Astrocyte (in vitro differentiated cells and primary cell): ENCODE measurements at regions not wholly inside any gene's neighbourhood (a gene's known extent, or its start where the extent isn't known, plus 50 kb on each side); places are given as distances from the start of the nearest gene placed in this dataset.

Experiments
- DNase-seq: peaks from one replicate; pipeline ENCODE4 v3.0.0-alpha.2; 2010; ENCODE audit warnings: low read depth
- FAIRE-seq: peaks from 2 replicates; lab custom pipeline; 2011; peaks lifted over from hg19 to GRCh38; lab: Jason Lieb, UNC
- H2AFZ ChIP-seq: 2 replicates; pipeline ENCODE4 v1.6.0; 2012; ENCODE audit warnings: low read depth, low read length, inconsistent platforms
- H3K27ac ChIP-seq: 2 replicates; pipeline ENCODE4 v1.5.1; 2011; ENCODE audit warnings: low read depth, low read length, inconsistent platforms
- H3K27me3 ChIP-seq: 2 replicates; pipeline ENCODE4 v1.6.0; 2011; ENCODE audit warnings: low read length, inconsistent platforms; ENCODE audit not compliant: insufficient read depth
- H3K36me3 ChIP-seq: 2 replicates; pipeline ENCODE4 v1.5.1; 2011; ENCODE audit warnings: low read length, inconsistent platforms; ENCODE audit not compliant: insufficient read depth
- H3K4me1 ChIP-seq: 2 replicates; pipeline ENCODE4 v1.5.1; 2011; ENCODE audit warnings: low read length, inconsistent platforms; ENCODE audit not compliant: insufficient read depth
- H3K4me2 ChIP-seq: 2 replicates; pipeline ENCODE4 v1.6.0; 2012; ENCODE audit warnings: low read length, inconsistent platforms
- H3K4me3 ChIP-seq: 2 replicates; pipeline ENCODE4 v1.5.1; 2011; ENCODE audit warnings: low read depth, mild to moderate bottlenecking, low read length, inconsistent platforms; ENCODE audit not compliant: insufficient read depth
- H3K79me2 ChIP-seq: 2 replicates; pipeline ENCODE4 v1.6.0; 2012; ENCODE audit warnings: mild to moderate bottlenecking, low read length, inconsistent platforms; ENCODE audit not compliant: insufficient read depth
- H3K9ac ChIP-seq: 2 replicates; pipeline ENCODE4 v1.6.0; 2012; ENCODE audit warnings: mild to moderate bottlenecking, low read length, inconsistent platforms
- H3K9me3 ChIP-seq: 2 replicates; pipeline ENCODE4 v1.5.1; 2012; ENCODE audit warnings: low read depth, mild to moderate bottlenecking, low read length, inconsistent platforms; ENCODE audit not compliant: insufficient read depth
- H4K20me1 ChIP-seq: 2 replicates; pipeline ENCODE4 v1.6.0; 2012; ENCODE audit warnings: low read length, inconsistent platforms; ENCODE audit not compliant: insufficient read depth
- H3K27ac Mint-ChIP-seq: one replicate; pipeline ENCODE4 v1.8.0; 2021; ENCODE audit warnings: mild to moderate bottlenecking, mixed read lengths; ENCODE audit not compliant: unreplicated experiment
- H3K27me3 Mint-ChIP-seq: one replicate; pipeline ENCODE4 v1.8.0; 2021; ENCODE audit warnings: low read depth, mixed read lengths; ENCODE audit not compliant: unreplicated experiment
- H3K36me3 Mint-ChIP-seq: one replicate; pipeline ENCODE4 v1.8.0; 2021; ENCODE audit warnings: low read depth, mixed read lengths; ENCODE audit not compliant: unreplicated experiment
- H3K4me1 Mint-ChIP-seq: one replicate; pipeline ENCODE4 v1.8.0; 2021; ENCODE audit warnings: low read depth, mixed read lengths; ENCODE audit not compliant: unreplicated experiment
- H3K4me3 Mint-ChIP-seq: one replicate; pipeline ENCODE4 v1.8.0; 2021; ENCODE audit warnings: mild to moderate bottlenecking, moderate library complexity, mixed read lengths; ENCODE audit not compliant: unreplicated experiment
- H3K9me3 Mint-ChIP-seq: one replicate; pipeline ENCODE4 v1.8.0; 2021; ENCODE audit warnings: mild to moderate bottlenecking, mixed read lengths; ENCODE audit not compliant: unreplicated experiment
- EZH2 ChIP-seq: IDR thresholded peaks from 2 replicates; pipeline ENCODE4 v1.6.1; 2012; ENCODE audit warnings: mild to moderate bottlenecking, low read length, inconsistent platforms; ENCODE audit not compliant: insufficient read depth
- TF ChIP-seq, protein P1 (sequence below): IDR thresholded peaks from 2 replicates; pipeline ENCODE4 v1.5.1; 2011; ENCODE audit warnings: low read depth, mild to moderate bottlenecking, inconsistent platforms, low read length, moderate library complexity; ENCODE audit not compliant: insufficient read depth

GRCh38 chr6:106728296-106728870 is 99.0 kb downstream of the QRSL1 start:
- H3K27me3 Mint-ChIP-seq: peaks cover 19% of the 10 kb centered on the region
- Histone ChIP-seq H3K27me3 (peaks cover 4% of the 10 kb centered on the region), H3K27ac (no peak overlapping the region), H3K4me3 (no peak overlapping the region), H3K36me3 (no peaks in the 10 kb centered on the region), H3K4me2 (no peak overlapping the region), H3K4me1 (no peaks in the 10 kb centered on the region), H3K79me2 (no peaks in the 10 kb centered on the region), H2AFZ (no peak overlapping the region), H3K9ac (no peak overlapping the region), H4K20me1 (no peaks in the 10 kb centered on the region), H3K9me3 (no peaks in the 10 kb centered on the region)
- H3K27ac Mint-ChIP-seq: no peak overlapping the region
- H3K4me3 Mint-ChIP-seq: no peak overlapping the region
- no peaks in the 10 kb centered on the region for H3K4me1 Mint-ChIP-seq
- TF ChIP-seq, protein P1, sequence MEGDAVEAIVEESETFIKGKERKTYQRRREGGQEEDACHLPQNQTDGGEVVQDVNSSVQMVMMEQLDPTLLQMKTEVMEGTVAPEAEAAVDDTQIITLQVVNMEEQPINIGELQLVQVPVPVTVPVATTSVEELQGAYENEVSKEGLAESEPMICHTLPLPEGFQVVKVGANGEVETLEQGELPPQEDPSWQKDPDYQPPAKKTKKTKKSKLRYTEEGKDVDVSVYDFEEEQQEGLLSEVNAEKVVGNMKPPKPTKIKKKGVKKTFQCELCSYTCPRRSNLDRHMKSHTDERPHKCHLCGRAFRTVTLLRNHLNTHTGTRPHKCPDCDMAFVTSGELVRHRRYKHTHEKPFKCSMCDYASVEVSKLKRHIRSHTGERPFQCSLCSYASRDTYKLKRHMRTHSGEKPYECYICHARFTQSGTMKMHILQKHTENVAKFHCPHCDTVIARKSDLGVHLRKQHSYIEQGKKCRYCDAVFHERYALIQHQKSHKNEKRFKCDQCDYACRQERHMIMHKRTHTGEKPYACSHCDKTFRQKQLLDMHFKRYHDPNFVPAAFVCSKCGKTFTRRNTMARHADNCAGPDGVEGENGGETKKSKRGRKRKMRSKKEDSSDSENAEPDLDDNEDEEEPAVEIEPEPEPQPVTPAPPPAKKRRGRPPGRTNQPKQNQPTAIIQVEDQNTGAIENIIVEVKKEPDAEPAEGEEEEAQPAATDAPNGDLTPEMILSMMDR: no peak
- TF ChIP-seq EZH2: no peak
- peaks cover 2% of the 10 kb centered on the region for H3K9me3 Mint-ChIP-seq
- DNase-seq (no peak), FAIRE-seq (no peak)
- H3K36me3 Mint-ChIP-seq: no peaks in the 10 kb centered on the region

DNA sequence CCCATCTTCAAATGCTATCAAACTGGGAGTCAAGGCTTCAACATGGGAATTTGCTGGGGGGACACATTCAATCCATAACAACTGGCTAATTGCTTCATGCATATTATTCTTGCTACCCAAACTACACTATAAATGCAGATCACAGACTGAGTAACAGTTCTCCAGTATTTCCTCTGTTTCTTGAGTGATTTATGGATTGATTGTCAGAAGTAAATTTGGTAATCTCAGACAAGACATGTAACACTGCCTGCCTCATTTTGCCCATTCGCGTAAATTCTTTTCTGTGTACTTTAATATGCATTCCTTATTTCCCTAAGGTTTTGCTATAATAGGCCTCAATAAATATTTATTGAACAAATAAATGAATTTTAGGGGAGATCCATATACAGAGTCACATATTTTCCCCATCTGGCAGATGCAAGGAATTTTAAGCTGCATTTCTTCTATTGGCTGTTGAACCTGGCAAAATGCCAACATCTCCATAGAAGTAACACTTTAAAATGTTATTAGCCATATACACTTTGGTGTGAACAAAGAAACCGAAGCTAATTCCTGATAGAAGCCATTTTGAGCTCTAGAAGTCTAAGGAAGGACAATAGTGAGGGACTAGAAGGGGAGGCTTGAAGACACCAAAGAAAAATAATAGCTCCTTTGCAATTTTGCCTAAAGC is 98.2 kb downstream of the QRSL1 start:
- FAIRE-seq: no peak

More for the DNA sequence above, 98.2 kb downstream of the QRSL1 start:
- Histone ChIP-seq H3K36me3 (no peaks in the 10 kb centered on the region), H3K9me3 (no peaks in the 10 kb centered on the region), H3K4me1 (no peaks in the 10 kb centered on the region), H4K20me1 (no peaks in the 10 kb centered on the region), H3K27ac (no peak overlapping the region), H3K4me2 (no peak overlapping the region), H3K9ac (no peak overlapping the region), H3K27me3 (peaks cover 4% of the 10 kb centered on the region), H3K4me3 (no peak overlapping the region), H3K79me2 (no peaks in the 10 kb centered on the region), H2AFZ (no peak overlapping the region)
- TF ChIP-seq, protein P1: no peak
- no peak for TF ChIP-seq EZH2
- no peak for DNase-seq
- no peak overlapping the region for H3K4me3 Mint-ChIP-seq
- H3K36me3 Mint-ChIP-seq: no peaks in the 10 kb centered on the region
- H3K4me1 Mint-ChIP-seq: no peaks in the 10 kb centered on the region
- peaks cover 19% of the 10 kb centered on the region for H3K27me3 Mint-ChIP-seq
- peaks cover 2% of the 10 kb centered on the region for H3K9me3 Mint-ChIP-seq
- H3K27ac Mint-ChIP-seq: no peak overlapping the region
